A204.1 (cell line): ENCODE measurements at regions not wholly inside any gene's neighbourhood (a gene's known extent, or its start where the extent isn't known, plus 50 kb on each side); places are given as distances from the start of the nearest gene placed in this dataset.

Experiments used
- FAIRE-seq: peaks from 2 replicates; lab custom pipeline; 2012; peaks lifted over from hg19 to GRCh38; lab: Jason Lieb, UNC

GRCh38 chr3:28646435-28646834 lies 297.8 kb upstream of the AZI2 start:
- no peak for FAIRE-seq

GRCh38 chr3:28649266-28649665 lies 300.6 kb upstream of the AZI2 start:
- no peak for FAIRE-seq

- FAIRE-seq, result no peak
Measured at GRCh38 chr3:28651159-28651558, 302.5 kb upstream of the AZI2 start.

- FAIRE-seq, result no peak
Measured at GRCh38 chr3:28664123-28664522, 315.5 kb upstream of the AZI2 start.

GRCh38 chr3:28667646-28668621 lies 319.3 kb upstream of the AZI2 start:
- FAIRE-seq, result peak; percentile 73

GRCh38 chr3:28669870-28670269 lies 321.2 kb upstream of the AZI2 start:
- no peak for FAIRE-seq

GRCh38 chr3:28672406-28672805 lies 323.8 kb upstream of the AZI2 start:
- no peak for FAIRE-seq

- FAIRE-seq, result no peak
Measured at GRCh38 chr3:28673446-28673845, 324.8 kb upstream of the AZI2 start.

GRCh38 chr3:28674212-28674611 lies 325.6 kb upstream of the AZI2 start:
- no peak for FAIRE-seq

GRCh38 chr3:28677581-28677980 lies 329.0 kb upstream of the AZI2 start:
- FAIRE-seq, result no peak

- no peak for FAIRE-seq
Measured at GRCh38 chr3:28678086-28678485, 329.5 kb upstream of the AZI2 start.

- no peak for FAIRE-seq
Measured at GRCh38 chr3:28680050-28680449, 331.4 kb upstream of the AZI2 start.

GRCh38 chr3:28682121-28682520 lies 333.5 kb upstream of the AZI2 start:
- no peak for FAIRE-seq

- FAIRE-seq, result no peak
Measured at GRCh38 chr3:28690176-28690575, 341.6 kb upstream of the AZI2 start.

GRCh38 chr3:28698706-28699105 lies 350.1 kb upstream of the AZI2 start:
- no peak for FAIRE-seq

GRCh38 chr3:28699283-28699682 lies 350.7 kb upstream of the AZI2 start:
- no peak for FAIRE-seq

- no peak for FAIRE-seq
Measured at GRCh38 chr3:28700728-28701127, 352.1 kb upstream of the AZI2 start.

GRCh38 chr3:28703843-28704242 lies 355.2 kb upstream of the AZI2 start:
- no peak for FAIRE-seq

- no peak for FAIRE-seq
Measured at GRCh38 chr3:28711293-28711692, 362.7 kb upstream of the AZI2 start.

GRCh38 chr3:28716939-28717338 lies 368.3 kb upstream of the AZI2 start:
- FAIRE-seq, result no peak

GRCh38 chr3:28718074-28718849 lies 369.6 kb upstream of the AZI2 start:
- no peak for FAIRE-seq

- FAIRE-seq, result peak; percentile 6
Measured at GRCh38 chr3:28726840-28727239, 378.2 kb upstream of the AZI2 start.

- FAIRE-seq, result no peak
Measured at GRCh38 chr3:28727307-28727706, 378.7 kb upstream of the AZI2 start.
